ENCODE measurements at regions not wholly inside any gene's neighbourhood (a gene's known extent, or its start where the extent isn't known, plus 50 kb on each side); places are given as distances from the start of the nearest gene placed in this dataset.
"Not testable (repeated sequence)": the region's sequence is repeated elsewhere in the genome, so short reads cannot be mapped to it uniquely, and the experiment has no call there.

- no peak for DNase-seq
- H3K36me3 ChIP-seq, result no peaks in the 10 kb centered on the region
- no peak overlapping the region for H3K27ac ChIP-seq
- no peak for TF ChIP-seq CTCF (IDR thresholded peaks at IDR 0.05)
- no peaks in the 10 kb centered on the region for H3K4me1 ChIP-seq
- H3K4me3 ChIP-seq, result no peak overlapping the region
- H3K27me3 ChIP-seq, result no peaks in the 10 kb centered on the region
- H3K9me3 ChIP-seq, result peaks cover 0 to 15% of the 10 kb centered on the region in 2 donors
- no peak for ATAC-seq
- intact Hi-C loops (cut with DNase I), result no loop called here
Measured at GRCh38 chr7:68865351-68866199, 732.7 kb upstream of the AUTS2 start.

GRCh38 chr7:68866200-68866570 lies 732.1 kb upstream of the AUTS2 start:
- intact Hi-C loops (cut with DNase I), result no loop called here
- Histone ChIP-seq H3K36me3 (no peaks in the 10 kb centered on the region), H3K27ac (no peak overlapping the region), H3K9me3 (peaks cover 0 to 19% of the 10 kb centered on the region in 2 donors), H3K4me1 (no peaks in the 10 kb centered on the region), H3K27me3 (no peaks in the 10 kb centered on the region), H3K4me3 (no peak overlapping the region)
- TF ChIP-seq CTCF (IDR thresholded peaks at IDR 0.05), result no peak
- ATAC-seq, result no peak
- no peak for DNase-seq

GRCh38 chr7:68866721-68867120 lies 731.6 kb upstream of the AUTS2 start:
- H3K4me1 ChIP-seq; H3K27ac ChIP-seq; H3K4me3 ChIP-seq; DNase-seq; H3K36me3 ChIP-seq; H3K27me3 ChIP-seq; ATAC-seq; intact Hi-C loops (cut with DNase I): not testable (repeated sequence)
- H3K9me3 ChIP-seq, result peaks cover 0 to 15% of the 10 kb centered on the region in 2 donors

- H3K27ac ChIP-seq, result no peak overlapping the region
- DNase-seq (no peak), ATAC-seq (no peak)
- intact Hi-C loops (cut with DNase I), result no loop called here
- H3K27me3 ChIP-seq, result no peaks in the 10 kb centered on the region
- H3K4me3 ChIP-seq, result no peak overlapping the region
- no peaks in the 10 kb centered on the region for H3K4me1 ChIP-seq
- peaks cover 0 to 14% of the 10 kb centered on the region in 2 donors for H3K9me3 ChIP-seq
- TF ChIP-seq CTCF (IDR thresholded peaks at IDR 0.05), result no peak
- H3K36me3 ChIP-seq, result no peaks in the 10 kb centered on the region
Measured at GRCh38 chr7:68868978-68869377, 729.3 kb upstream of the AUTS2 start.

- TF ChIP-seq CTCF (IDR thresholded peaks at IDR 0.05), result no peak
- intact Hi-C loops (cut with DNase I), result no loop called here
- no peaks in the 10 kb centered on the region for H3K36me3 ChIP-seq
- no peak overlapping the region for H3K4me3 ChIP-seq
- H3K27ac ChIP-seq, result no peak overlapping the region
- peaks cover 0 to 6% of the 10 kb centered on the region in 2 donors for H3K9me3 ChIP-seq
- ATAC-seq (no peak), DNase-seq (no peak)
- H3K27me3 ChIP-seq, result no peaks in the 10 kb centered on the region
- no peaks in the 10 kb centered on the region for H3K4me1 ChIP-seq
Measured at GRCh38 chr7:68873616-68874015, 724.7 kb upstream of the AUTS2 start.

- ATAC-seq (no peak), DNase-seq (no peak)
- H3K4me3 ChIP-seq, result no peak overlapping the region
- TF ChIP-seq CTCF (IDR thresholded peaks at IDR 0.05), result no peak
- peaks cover 0 to 10% of the 10 kb centered on the region in 2 donors for H3K9me3 ChIP-seq
- intact Hi-C loops (cut with DNase I), result no loop called here
- no peaks in the 10 kb centered on the region for H3K36me3 ChIP-seq
- H3K27me3 ChIP-seq, result no peaks in the 10 kb centered on the region
- no peaks in the 10 kb centered on the region for H3K4me1 ChIP-seq
- no peak overlapping the region for H3K27ac ChIP-seq
Measured at GRCh38 chr7:68875857-68876256, 722.4 kb upstream of the AUTS2 start.

GRCh38 chr7:68887116-68887515 lies 711.2 kb upstream of the AUTS2 start:
- H3K4me1 ChIP-seq; H3K27me3 ChIP-seq; H3K4me3 ChIP-seq; H3K27ac ChIP-seq; DNase-seq; H3K9me3 ChIP-seq; ATAC-seq; intact Hi-C loops (cut with DNase I); H3K36me3 ChIP-seq: not testable (repeated sequence)
